ENCODE measurements at regions not wholly inside any gene's neighbourhood (a gene's known extent, or its start where the extent isn't known, plus 50 kb on each side); places are given as distances from the start of the nearest gene placed in this dataset.

DNA sequence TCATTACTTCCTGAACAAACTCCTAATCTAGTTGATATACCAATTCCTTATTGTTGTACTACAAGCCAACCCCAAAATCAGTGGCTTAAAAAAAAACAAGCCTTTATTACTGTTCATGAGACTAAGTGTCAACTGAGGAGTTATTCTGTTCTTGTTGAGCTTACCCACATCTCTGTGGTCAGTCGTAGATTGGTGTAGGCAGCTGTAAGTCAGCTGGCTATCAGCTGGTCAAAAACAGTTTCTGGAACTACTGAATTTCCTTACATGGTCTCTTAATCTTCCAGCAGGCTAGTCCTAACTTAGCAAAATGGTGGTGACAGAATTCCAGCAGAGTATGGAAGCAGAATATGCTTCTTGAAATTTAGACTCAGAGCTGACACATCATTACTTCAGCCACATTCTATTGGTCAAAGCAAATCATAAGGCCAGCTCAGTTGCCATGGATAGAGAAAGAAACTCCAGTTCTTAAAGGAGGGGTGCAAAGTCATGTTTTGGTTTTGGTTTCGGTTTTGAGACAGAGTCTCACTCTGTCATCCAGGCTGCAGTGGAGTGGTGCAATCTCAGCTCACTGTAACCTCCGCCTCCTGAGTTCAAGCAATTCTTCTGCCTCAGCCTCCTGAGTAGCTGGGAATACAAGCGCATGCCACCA lies 386.1 kb upstream of the MPDZ start:
- TF ChIP-seq, protein P1, sequence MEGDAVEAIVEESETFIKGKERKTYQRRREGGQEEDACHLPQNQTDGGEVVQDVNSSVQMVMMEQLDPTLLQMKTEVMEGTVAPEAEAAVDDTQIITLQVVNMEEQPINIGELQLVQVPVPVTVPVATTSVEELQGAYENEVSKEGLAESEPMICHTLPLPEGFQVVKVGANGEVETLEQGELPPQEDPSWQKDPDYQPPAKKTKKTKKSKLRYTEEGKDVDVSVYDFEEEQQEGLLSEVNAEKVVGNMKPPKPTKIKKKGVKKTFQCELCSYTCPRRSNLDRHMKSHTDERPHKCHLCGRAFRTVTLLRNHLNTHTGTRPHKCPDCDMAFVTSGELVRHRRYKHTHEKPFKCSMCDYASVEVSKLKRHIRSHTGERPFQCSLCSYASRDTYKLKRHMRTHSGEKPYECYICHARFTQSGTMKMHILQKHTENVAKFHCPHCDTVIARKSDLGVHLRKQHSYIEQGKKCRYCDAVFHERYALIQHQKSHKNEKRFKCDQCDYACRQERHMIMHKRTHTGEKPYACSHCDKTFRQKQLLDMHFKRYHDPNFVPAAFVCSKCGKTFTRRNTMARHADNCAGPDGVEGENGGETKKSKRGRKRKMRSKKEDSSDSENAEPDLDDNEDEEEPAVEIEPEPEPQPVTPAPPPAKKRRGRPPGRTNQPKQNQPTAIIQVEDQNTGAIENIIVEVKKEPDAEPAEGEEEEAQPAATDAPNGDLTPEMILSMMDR (IDR thresholded peaks at IDR 0.05), result no peak
- TF ChIP-seq EZH2 (IDR thresholded peaks at IDR 0.05), result no peak
